RCC 7860 (cell line): ENCODE measurements at regions not wholly inside any gene's neighbourhood (a gene's known extent, or its start where the extent isn't known, plus 50 kb on each side); places are given as distances from the start of the nearest gene placed in this dataset.
"Not testable (repeated sequence)": the region's sequence is repeated elsewhere in the genome, so short reads cannot be mapped to it uniquely, and the experiment has no call there.

Experiments used
- DNase-seq: peaks from one replicate; pipeline ENCODE4 v3.0.0-alpha.2; 2015; ENCODE audit warnings: low spot score
- FAIRE-seq: peaks from 2 replicates; lab custom pipeline; 2012; peaks lifted over from hg19 to GRCh38; lab: Jason Lieb, UNC

DNA sequence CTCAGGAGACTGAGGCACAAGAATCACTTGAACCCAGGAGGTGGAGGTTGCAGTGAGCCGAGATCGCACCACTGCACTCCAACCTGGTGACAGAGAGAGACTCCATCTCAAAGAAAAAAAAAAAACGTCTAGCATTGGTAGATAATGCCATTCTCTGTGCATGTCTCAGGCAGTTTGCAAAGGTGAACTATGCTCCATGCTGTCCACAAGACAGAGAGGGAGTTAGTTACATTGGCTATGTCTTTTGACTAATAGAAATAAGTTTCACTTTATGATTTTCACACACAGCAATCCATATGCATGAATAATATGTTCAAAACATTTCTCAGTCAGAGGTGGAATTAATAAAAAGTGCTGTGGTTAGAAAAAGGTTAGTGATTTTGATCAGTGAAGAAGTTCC, 591.4 kb downstream of the ETS1 start:
- no peak for DNase-seq
- FAIRE-seq: no peak

DNA sequence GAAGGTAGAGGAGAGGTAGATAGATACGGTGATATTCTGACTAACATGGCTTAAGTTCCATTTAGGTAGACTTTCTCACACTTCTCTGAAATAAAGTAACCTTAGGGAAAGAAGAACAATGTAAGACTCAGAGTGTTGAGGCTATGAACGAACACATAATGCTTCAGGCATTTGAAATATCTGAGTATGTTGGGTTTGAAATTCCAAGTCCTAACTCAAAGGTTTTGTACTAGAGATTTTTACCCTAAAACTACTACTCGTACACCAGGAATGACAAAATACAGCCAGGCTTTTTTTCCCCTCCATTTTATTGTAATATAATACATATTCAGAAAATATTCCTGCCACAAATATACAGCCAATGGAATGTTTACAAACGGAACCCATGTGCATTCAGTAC, 592.6 kb downstream of the ETS1 start:
- DNase-seq: peak; percentile 34
- no peak for FAIRE-seq

DNA sequence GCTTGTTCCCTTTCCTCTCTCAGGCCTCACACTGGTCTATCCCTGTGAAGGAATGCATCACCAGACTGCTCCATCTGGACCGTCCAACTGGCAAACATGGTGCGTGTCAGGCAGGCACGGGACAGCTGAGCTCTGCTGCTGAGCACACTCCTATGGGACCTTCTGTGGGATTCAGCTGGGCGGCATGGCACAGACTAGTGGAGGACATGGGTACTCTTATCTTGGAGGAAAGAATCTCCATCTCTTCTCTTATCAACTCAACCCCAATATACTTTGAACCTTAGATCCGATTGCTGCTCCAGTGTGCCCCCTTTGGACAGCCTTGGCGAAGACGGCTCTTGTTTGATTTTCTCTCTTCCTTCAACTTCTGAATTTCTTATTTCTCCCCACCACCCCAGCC, 593.6 kb downstream of the ETS1 start:
- no peak for DNase-seq
- no peak for FAIRE-seq

DNA sequence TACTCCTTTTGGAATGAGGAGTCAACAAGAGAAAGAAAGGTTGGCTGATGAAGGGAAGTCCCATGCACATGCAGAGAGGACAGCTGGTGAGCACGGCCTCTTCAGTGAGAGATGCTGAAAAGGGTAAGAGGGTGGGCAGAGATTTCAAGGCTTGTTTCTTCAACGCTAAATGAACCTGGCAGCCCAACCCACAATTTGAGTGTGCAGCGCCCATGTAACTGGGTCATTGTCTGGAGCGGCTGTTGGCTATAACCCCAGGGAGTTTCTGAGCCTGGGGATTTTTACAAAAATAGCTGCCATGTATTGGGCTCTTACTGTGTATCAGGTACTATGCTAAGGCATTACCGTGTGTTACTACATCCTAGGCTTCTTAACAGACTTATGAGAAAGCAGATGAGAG, 594.1 kb downstream of the ETS1 start:
- no peak for FAIRE-seq

DNA sequence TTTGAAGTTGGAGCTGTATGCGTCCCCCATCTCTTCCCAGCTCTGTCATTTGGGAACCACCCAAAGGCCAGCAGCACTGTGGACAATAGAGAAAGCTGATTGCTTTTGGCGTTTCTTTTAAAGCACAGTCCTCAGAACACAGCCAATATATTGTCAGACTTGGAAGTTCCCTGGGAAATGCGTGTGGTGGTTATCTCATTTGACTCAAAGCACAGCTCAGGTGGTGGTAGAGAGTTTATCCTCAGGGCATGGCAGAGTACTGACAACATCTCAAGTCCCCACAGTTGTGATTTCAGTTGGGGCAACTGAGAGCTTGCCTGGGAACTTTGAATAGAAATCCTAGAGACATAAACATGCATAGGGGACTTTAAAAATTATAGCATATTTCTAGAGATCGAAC, 601.3 kb downstream of the ETS1 start:
- FAIRE-seq: no peak
- DNase-seq: no peak

More for the DNA sequence above, 594.1 kb downstream of the ETS1 start:
- DNase-seq: no peak

DNA sequence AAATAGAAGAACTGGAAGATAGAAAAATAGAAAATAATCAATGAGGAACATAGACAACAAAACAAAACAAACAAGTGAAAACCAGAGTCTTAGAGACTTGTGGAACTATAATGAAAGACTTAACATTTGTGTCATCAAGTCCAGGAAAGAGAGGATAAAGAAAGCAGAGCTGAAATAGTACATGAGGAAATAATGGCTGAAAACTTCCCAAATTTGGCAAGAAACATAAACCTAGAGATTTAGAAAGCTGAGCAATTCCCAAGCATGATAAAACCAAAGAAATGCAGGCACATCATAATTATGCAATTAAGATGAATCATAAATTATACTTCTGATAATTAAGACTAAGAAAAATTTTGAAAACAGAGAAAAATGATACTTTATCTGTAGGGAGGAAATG, 614.5 kb downstream of the ETS1 start:
- no peak for DNase-seq
- no peak for FAIRE-seq

DNA sequence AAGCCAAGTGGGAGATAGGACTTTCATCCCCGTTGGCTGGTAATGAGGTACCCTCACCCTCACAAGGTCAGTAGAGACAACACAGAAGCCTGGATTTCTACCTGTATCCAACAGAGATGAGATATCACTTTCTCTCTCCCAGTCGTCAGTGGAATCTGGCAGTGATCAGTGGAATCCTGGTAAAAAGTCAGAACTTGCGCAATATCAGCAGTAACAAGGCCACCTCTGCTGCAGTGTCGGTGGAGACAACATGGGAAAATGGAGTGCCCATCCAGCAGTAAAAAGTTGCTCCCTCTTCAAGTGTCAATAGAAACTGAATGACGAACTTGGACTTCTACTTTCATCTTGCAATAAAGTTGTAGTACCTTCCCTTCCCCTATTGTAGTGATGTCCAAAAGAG, 615.9 kb downstream of the ETS1 start:
- DNase-seq: no peak
- no peak for FAIRE-seq

DNA sequence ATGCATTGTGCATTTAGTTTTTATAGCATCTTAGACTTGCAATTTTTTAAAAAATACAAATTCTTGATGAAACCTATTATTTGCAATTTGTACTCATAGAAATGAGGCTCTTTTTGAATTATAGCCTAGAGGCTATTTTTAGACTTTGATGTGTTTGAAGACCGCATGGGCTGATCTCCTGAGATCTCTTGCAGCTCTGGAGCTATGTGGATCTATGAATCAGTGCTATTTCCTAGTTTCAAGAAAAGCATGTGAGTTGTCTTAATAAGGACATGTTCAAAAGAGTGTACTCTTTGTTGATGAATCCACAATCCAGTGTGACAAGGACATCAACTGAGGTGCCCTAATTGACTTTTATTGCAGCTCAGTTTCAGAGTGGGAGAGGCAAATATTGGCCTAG, 620.5 kb downstream of the ETS1 start:
- no peak for FAIRE-seq
- DNase-seq: no peak

DNA sequence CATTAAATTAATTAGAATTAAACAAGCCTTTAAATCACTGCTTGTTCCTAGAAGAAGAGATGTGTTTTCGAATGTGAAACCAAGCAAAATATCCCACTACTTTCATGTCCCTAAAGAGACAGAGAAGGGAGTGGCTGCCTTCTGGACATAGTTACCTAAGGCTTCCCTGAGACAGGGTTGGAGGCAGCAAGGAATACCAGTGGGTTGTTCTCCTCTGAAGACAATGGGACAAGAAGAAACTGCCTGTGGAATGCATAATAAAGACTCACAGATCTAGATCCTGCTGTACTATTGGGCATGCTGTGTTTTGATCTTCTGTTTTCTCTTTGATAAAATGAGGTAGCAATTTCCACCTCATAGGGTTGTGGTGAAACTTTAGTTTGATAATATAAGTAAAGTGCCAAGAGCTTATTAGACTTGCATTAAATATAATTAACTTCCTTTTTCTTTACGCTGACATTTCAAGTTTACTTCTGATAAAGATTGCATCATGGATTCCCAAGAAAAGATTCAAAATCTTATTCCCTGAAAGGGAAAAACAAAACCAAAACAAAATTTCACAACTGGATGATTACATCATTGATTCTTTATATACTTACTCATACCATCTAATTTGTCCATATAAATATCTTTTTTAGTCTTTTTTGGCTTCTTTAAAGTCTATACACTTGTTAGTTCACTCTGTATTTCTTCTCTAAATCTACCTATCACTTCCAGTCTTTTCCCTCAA, 621.3 kb downstream of the ETS1 start:
- FAIRE-seq (no peak), DNase-seq (no peak)

DNA sequence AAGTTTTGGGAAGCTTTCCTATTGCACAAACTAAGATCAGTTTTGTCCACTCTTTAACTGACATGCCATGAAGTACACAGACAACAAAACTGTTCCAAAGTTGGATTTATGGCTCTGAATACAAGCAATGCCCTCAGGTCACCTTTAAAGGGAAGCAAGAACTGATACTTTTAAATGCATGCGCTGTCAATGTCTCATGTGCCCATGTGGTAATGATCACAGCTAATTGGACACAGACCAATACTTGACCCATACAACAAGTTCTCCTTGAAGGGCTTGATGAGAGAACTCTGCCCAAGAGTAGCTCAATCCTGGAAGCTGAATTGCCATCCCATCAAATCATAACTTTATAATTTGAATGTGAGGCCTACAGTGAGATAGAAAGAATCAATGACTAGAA, 624.9 kb downstream of the ETS1 start:
- DNase-seq (no peak), FAIRE-seq (no peak)

DNA sequence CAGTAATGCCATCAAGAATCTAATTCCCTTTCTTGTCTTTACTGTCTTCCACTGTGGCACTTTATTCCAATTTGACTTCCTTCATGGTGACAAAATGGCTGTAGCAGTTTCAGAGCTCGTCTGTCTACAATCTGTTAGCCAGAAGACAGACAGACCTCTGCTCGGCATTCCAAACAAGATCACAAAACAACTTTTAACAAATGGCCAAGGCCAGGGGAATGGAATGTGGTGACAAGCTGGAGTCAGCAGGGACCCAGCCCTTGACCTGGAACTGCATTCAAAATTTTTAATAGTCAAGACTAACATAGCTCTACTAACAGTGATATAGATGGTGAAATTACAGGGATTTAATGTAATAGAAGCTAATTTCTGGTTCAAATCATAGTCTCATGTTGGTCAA, 637.2 kb downstream of the ETS1 start:
- DNase-seq: no peak

DNA sequence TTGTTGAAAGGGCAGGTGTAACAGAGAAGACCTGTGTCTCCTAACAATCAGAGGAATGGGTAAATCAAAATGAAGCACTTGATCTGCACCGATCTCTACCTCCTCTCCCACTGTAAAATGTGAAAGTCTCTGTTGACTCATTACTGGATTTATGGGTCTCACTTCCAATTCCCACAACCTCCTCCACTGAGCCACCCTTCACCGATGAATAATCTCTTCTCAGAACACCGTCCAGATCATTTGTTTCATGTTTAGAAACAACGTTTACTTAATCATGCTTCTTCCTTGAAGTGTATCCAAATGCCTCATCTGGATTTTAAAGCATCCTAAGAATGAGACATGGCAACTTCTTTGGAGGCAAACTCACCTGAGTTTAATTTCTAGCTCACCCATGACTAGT, 643.6 kb downstream of the ETS1 start:
- DNase-seq: no peak
- no peak for FAIRE-seq

More for the DNA sequence above, 637.2 kb downstream of the ETS1 start:
- no peak for FAIRE-seq

DNA sequence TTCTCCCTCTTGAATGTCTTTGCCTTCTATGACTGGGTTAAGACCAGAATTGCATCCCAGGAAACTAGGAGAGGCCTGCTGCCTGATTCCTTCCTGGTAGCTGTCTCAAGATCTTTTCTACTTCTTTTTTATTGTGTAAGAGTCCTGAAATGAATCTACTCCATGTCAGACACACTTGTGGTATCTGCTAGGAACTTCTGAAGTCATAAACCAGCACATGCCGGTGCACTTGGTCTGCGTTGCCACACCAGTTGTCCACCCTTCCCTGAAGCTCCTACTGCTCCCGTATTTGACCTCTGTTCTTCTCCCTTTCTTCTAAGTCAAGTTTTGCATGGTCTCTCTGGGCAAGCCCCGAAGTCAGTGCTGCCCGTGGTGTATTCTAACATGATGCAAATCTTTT, 644.2 kb downstream of the ETS1 start:
- DNase-seq (no peak), FAIRE-seq (no peak)

DNA sequence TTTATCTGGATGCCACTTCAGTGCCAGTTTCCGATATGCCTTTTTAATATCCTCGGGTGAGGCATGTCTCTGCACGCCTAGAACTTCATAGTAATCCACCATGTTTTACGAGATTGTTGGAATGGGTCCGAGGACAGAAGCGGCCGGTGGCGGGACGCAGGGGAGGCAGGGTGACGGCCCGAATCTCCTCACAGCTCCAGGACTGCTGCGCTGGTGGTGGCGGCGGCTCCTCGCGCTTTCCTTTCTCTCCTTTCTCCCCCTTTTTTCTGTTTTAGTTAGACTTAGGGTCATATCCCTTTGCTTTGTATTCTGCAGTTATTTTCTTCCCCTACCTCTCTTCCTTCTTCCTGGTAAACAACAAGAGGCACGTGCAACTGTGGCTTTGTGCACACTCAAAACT, 645.8 kb downstream of the ETS1 start:
- FAIRE-seq: not testable (repeated sequence)

DNA sequence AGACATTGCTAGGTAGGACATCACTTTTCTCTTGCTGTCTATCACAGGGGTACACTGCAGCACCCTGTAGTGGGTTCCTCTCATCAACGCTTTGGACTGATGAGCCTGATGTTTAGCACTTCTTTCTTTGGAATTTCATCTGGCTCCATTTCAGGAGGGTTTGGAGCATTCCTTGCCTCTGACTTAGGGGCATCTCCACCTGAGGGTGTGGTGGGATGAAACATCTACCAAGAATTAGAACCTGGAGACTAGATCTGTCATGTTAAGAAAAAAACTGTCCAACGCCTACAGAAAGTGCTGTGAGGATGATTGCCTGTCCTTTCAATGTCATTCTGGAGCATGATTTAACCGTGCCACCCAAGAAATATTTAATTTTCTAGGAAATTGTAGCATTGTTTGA, 648.4 kb downstream of the ETS1 start:
- no peak for DNase-seq
- no peak for FAIRE-seq

More for the DNA sequence above, 645.8 kb downstream of the ETS1 start:
- DNase-seq: not testable (repeated sequence)

DNA sequence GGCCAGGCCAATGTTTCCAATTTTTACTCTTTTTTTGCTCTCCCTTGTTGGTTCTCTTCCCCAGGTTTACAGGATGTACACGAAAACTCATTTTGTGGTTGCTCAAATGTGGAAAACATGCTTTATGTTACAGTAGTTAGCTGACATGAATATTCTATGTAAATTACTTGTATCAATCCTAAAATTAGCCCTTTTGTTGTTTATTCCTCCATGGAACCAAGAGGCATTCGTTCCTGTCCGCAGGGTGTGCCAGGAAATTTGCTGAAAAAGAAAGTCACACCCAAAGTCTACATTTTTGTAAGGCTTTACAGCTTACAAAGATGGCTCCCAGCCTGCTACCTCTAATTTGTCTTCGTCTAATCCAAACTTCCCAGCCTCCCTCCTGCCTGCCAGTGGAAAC, 652.3 kb downstream of the ETS1 start:
- FAIRE-seq (no peak), DNase-seq (no peak)

DNA sequence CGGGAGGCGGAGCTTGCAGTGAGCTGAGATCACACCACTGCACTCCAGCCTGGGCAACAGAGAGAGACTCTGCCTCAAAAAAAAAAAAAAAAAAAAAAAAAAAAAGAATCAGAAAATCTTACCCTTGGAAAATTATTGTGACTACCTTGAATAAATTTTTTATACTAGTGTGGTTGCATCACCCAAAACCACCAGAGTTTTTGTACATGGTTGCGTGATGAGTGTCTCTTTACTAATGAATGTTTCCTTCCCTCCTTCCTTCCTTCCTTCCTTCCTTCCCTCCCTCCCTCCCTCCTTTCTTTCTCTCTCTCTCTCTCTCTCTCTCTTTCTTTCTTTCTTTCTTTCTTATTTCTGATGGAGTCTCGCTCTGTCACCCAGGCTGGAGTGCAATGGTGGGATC, 653.4 kb downstream of the ETS1 start:
- DNase-seq, FAIRE-seq: not testable (repeated sequence)

DNA sequence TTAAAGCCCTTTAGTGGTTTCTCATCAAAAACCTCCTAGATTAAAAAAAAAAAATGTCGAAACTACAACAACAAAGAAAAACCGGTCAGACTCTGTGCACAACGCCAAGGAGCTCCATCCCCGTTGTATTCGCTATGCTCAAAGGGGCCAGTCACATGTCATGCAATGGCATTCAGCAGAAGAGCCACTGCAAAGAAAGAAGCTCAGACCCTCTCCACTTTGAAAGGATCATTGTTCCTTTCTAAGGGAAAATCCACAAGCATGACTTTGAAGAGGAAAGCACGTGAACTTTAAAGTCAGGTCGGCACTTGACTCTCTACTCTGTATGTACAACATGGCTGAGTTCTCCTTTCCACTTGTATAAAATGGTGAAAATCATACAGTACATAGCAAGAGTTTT, 655.6 kb downstream of the ETS1 start:
- no peak for FAIRE-seq
- no peak for DNase-seq

DNA sequence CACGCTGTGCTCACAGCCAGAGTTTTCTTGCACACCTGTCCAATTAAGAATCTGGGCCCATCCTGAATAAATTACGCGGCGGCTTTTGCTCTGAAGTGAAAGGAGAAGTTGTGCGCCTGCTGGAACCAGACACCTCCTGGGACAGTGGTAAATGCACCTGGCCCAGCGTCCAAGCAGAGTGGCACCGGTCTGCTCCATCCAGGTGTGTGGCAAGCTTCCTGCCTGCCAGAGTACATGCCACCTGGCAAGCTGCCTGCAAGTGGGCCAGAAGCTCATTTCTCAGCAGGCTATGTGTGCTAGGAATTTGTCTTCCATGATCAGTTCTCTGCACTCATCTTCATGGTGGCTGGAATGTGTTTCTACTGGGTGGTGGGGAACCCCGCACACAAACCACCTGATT, 660.6 kb downstream of the ETS1 start:
- FAIRE-seq (no peak), DNase-seq (no peak)

DNA sequence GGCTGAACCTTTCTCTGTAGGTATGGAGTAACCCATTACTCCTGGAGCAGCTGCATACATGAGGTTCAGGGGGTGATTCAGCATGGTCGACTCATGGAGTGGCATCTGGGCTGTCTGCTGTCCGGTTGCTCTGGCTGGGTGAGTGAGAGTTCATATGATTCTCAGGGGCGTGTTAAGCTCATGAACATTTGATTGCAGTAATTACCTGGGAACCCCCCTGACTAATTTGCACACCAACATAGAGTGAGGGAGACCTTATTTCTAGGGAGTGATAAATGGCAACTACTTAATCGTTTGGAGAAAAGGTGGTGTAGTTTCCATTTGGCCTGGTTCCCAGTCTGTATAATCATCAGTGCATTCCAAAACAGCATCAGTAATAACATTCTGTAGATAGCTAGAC, 661.9 kb downstream of the ETS1 start:
- DNase-seq: no peak
- FAIRE-seq: no peak

DNA sequence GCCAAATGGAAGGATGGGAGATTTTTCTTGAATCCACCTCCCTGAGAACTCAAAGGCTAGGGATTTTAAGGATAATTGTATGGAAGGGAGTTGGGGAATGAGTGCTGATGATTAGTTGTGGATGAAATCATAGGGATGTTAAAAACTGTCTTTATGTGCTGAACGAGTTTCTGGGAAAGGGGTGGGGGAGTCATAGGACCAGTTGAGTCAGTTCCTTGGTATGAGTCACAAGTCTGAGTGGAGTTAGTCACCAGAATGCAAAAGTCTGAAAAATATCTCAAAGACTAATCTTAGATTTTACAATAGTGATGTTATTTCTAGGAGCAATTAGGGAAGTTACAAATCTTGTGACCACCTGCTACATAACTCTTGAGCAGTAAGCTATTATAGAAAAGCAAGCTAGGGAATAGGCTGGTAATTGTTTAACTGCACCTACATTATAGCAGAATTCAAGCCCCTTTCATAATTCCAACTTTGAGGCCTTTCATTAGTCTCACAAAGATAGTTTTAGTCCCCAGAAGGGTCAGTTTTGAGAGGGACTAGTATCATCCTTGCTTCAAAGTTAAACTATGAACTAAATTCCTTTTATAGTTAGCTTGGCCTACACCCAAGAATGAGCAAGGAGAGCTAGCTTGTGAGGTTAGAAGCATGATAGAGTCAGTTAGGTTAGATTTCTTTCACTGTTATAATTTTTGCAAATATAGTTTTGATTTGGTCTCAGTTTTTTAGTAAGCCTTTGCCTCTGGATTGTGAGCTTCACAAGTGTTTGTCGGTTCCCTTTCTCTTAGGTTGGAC, 668.0 kb downstream of the ETS1 start:
- no peak for FAIRE-seq
- DNase-seq: peak; percentile 35

DNA sequence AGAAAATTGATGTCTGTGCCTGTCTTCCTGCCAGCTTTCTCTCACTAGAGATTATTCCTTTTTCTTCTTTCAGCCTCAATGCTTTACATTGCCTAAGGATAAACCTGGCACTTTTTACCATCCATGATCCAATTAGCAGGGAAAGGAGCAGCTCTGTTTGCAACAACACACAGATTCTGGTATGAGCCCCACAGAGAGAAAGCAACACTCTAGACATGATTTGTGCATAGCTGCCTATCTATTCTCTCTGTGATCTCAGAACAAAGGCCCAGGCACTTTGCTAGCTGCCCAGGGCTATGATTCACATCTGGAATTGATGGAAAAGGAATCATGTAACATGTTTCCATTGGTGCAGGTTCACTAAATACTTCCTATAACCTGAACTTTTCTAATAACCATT, 685.0 kb downstream of the ETS1 start:
- DNase-seq (no peak), FAIRE-seq (no peak)
